ENCODE measurements at regions not wholly inside any gene's neighbourhood (a gene's known extent, or its start where the extent isn't known, plus 50 kb on each side); places are given as distances from the start of the nearest gene placed in this dataset.

GRCh38 chr16:6576113-6576512 is 756.5 kb upstream of the RBFOX1 start:
- intact Hi-C loops (cut with micrococcal nuclease), result no loop called here
- DNase-seq (no peak), ATAC-seq (no peak)

DNA sequence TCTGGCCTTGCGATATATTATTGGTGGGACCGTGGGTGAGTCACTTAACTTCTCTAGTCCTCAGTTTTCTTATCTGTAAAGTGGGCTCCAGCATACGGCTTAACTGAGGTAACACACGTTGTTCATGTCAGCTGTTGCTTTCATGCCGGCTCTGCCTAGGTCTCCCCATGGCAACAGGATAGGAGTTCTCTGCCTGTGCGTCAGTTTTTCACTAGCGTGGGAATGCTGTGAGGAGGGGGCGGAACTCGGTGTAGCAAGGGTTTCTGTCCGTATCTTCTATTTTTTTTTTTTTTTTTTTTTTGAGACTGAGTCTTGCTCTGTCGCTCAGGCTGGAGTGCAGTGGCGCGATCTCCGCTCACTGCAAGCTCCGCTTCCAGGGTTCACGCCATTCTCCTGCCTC is 758.5 kb upstream of the RBFOX1 start:
- intact Hi-C loops (cut with micrococcal nuclease), result no loop called here
- ATAC-seq, result no peak

DNA sequence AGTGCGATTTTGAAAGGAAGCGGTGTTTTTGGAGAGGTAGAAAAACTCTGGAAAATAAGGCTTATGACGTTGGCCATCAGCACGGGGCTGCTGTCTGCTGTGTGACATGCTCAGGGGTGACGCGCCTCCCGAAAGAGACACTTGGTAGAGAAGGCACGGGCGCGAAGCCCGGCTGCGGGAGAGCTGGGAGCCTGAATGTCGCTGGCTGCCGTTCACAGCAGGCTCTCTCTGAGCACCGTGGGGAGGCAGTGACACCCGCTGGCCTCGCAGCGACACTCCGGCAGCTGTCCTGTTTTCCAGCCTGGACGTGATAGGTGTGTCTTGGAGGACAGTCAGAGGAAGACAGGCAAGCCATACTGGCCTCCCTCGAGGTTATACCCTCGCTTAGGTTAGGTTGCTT is 759.1 kb upstream of the RBFOX1 start:
- ATAC-seq (no peak), DNase-seq (no peak)
- intact Hi-C loops (cut with micrococcal nuclease), result no loop called here

More for the DNA sequence above, 758.5 kb upstream of the RBFOX1 start:
- no peak for DNase-seq

DNA sequence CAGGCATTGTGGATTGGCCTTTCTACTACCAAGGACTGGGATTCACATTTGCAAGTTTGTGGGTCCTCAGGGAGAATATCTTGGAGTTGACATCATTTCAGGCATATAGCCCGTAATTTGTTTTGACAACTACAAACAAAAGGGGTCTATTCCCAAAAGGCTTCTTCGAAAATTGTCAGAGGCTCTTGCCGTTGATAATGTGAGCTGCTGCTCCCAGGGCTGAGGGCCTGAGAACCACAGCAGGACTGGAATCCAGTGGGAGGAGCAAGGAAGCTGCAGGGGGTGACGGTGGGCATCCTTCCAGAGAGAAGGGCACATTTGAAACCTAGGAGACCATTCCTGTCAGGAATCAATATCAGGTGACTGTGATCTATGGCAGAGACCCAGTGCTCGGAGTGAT is 761.6 kb upstream of the RBFOX1 start:
- ATAC-seq, result no peak
- DNase-seq, result no peak
- intact Hi-C loops (cut with micrococcal nuclease), result no loop called here

GRCh38 chr16:6570530-6570929 is 762.1 kb upstream of the RBFOX1 start:
- DNase-seq, result no peak
- intact Hi-C loops (cut with micrococcal nuclease), result no loop called here
- ATAC-seq, result no peak

- ATAC-seq (no peak), DNase-seq (no peak)
These were observed 769.7 kb upstream of the RBFOX1 start for GRCh38 chr16:6562986-6563385.

DNA sequence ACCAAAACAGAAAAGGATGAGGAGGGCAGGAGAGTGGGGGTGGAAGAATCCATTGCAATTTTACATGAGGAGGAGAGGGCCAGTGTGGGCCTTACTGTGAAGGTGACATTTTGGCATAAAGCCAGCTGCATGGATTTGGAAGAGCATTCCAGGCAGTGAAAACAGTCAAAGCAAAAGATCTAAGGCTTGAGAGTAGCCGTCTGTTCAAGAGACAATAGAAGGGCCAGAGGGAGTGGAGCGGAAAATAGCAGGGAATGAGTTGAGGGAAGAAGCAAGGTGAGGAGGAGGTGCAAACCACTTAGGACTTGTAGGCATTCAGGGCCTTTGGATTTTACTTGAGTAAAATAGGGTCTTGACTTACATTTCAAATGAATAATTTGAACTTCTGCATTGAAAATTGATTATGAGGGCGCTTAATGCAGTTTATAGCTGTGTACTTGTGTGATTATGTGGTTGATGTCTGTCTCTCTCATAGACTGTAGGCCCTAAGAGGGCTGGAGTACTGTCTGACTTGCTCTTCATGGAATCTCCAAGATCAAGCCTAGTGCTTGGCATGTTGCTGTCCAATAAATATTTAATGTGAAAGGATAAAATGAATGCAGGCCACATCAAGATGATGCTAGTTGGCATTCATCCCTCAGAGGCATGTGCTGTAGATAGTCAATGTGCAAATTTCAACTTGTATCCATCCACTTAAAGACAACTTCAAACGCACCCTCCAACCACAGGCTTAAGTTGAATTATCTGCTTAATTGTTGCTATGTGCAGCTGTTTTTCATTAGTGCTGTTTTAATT is 772.1 kb upstream of the RBFOX1 start:
- no peak for DNase-seq
- intact Hi-C loops (cut with micrococcal nuclease), result no loop called here
- ATAC-seq, result no peak

More at GRCh38 chr16:6562986-6563385, 769.7 kb upstream of the RBFOX1 start:
- intact Hi-C loops (cut with micrococcal nuclease), result no loop called here

DNA sequence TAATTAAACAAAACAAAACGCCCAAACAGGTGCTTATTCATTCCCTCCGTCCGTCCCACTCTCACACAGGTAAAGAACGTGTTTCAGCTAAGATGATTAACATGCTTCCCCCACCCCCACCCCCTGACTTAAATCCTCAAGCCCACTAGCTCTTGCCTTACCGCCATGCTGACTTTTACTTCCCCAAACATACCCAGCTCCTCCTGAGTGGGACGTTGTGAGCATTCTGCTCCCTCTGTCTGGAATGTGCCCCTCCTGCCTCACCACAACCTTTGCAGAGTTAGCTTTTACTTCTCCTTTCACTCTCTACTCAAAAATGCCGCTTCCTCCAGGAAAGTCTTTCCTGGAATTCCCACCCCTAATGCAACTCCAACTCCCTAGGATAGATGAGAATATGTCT is 774.0 kb upstream of the RBFOX1 start:
- intact Hi-C loops (cut with micrococcal nuclease), result no loop called here
- DNase-seq (no peak), ATAC-seq (no peak)

GRCh38 chr16:6558126-6558525 is 774.5 kb upstream of the RBFOX1 start:
- ATAC-seq, result no peak
- intact Hi-C loops (cut with micrococcal nuclease), result no loop called here
- DNase-seq, result no peak

- DNase-seq, result no peak
- intact Hi-C loops (cut with micrococcal nuclease), result no loop called here
- ATAC-seq, result no peak
These were observed 775.2 kb upstream of the RBFOX1 start for GRCh38 chr16:6557353-6558023.

GRCh38 chr16:6549415-6549814 is 783.2 kb upstream of the RBFOX1 start:
- intact Hi-C loops (cut with micrococcal nuclease), result no loop called here
- ATAC-seq, result no peak
- no peak for DNase-seq

GRCh38 chr16:6548507-6548906 is 784.1 kb upstream of the RBFOX1 start:
- DNase-seq, result no peak
- ATAC-seq, result no peak
- intact Hi-C loops (cut with micrococcal nuclease), result no loop called here

GRCh38 chr16:6547131-6547530 is 785.5 kb upstream of the RBFOX1 start:
- intact Hi-C loops (cut with micrococcal nuclease), result no loop called here
- ATAC-seq (no peak), DNase-seq (no peak)

DNA sequence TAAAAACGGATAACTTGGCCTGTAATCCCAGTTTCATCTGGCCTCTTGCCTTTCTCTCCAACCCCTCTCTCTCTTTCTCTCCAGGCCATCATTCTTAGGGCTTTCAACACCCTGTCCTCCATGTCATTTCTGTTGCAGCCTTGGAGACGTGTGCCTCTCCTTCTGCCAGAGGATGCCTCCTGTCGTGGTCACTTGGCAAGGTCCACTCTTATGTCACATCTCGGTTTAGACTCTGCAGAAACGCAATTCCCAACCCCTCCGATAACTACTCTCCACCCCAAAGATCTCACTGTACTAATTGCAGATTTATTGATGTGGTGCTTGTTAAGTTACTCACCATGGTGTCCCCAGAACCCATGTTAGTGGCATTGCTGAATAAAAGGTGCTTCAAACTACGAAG is 787.3 kb upstream of the RBFOX1 start:
- DNase-seq (no peak), ATAC-seq (no peak)

GRCh38 chr16:6541267-6541666 is 791.4 kb upstream of the RBFOX1 start:
- intact Hi-C loops (cut with micrococcal nuclease), result no loop called here
- DNase-seq (no peak), ATAC-seq (no peak)

More for the DNA sequence above, 787.3 kb upstream of the RBFOX1 start:
- intact Hi-C loops (cut with micrococcal nuclease), result no loop called here

DNA sequence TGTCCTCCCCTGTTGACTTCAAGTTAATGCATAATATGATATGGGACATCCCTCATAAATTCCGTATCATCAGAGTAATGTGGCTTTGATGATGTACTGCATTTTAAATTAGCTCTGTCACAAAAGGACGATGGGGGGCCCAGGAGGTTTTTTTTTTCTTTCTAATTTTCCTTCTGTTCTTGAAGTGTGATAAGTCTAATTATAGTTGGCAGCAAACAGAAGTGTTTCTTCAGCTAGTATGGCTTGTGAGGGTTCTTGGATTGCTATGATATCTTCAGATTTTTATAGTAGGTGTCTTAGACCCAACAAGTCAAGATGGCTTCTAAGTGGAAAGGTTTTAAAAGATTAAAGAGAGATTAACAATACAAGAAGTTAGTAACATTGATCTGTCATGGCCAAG is 796.2 kb upstream of the RBFOX1 start:
- no peak for ATAC-seq
- intact Hi-C loops (cut with micrococcal nuclease), result no loop called here

GRCh38 chr16:6531067-6531466 is 801.6 kb upstream of the RBFOX1 start:
- intact Hi-C loops (cut with micrococcal nuclease), result no loop called here
- ATAC-seq (no peak), DNase-seq (no peak)

More for the DNA sequence above, 796.2 kb upstream of the RBFOX1 start:
- DNase-seq, result no peak

DNA sequence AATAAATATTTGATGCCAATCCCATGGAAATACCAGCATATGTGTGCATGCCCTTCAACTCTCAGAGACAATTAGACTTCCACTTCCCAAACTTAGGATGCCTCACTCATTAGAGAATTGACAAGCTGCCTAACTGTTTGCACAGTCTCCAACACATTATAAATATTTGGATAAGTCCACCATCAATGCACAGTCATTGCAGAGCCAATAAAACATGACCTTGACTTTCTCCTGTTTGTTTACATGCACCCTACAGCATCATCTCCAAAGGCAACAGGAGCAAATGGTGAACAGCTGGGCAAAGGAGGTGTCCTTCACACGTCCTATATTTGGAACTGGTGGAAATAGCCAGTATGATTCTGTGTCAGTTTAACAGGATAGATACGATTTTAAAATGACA is 804.4 kb upstream of the RBFOX1 start:
- DNase-seq (no peak), ATAC-seq (no peak)
- intact Hi-C loops (cut with micrococcal nuclease), result no loop called here

DNA sequence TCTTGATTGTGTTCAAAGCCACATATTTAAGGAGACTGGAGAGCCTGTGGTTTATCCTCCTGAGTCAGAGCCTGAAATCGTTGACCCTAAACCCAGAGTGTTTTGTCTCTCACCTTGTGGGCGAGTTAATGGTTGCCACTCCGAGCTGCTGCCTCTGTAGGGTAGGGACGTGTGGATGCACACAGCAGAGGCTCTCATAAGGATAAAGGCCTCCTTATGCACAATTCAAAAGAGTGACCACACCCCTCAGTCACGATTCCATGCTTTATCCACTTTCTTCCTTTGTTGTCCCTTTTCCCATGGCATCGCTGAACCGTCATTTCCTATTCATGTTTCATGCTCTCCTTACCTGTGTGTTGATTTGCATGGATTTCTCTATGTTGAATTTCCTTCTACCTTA is 805.0 kb upstream of the RBFOX1 start:
- intact Hi-C loops (cut with micrococcal nuclease), result no loop called here
- DNase-seq, result no peak
- no peak for ATAC-seq

DNA sequence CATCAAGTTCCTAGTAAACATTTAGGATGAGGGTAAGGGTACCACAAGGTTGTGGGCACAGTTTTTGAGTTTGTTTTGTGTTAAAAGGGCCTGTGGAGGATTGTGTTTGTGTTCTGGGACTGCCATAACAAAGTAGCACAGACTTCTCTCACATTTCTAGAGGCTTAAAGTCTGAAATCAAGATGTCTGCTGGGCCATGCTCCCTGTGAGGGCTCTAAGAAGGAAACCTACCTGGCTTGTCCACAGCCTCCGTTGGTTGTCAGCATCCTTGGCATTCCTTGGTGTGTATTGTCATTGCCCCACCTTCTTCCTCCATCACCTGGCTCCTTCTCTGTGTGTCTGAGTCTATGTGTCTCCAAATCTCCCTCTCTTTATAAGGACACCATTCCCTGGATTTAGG is 808.1 kb upstream of the RBFOX1 start:
- ATAC-seq (no peak), DNase-seq (no peak)
- intact Hi-C loops (cut with micrococcal nuclease), result no loop called here
